Thoracic aorta (tissue), 2 donors: ENCODE measurements at regions not wholly inside any gene's neighbourhood (a gene's known extent, or its start where the extent isn't known, plus 50 kb on each side); places are given as distances from the start of the nearest gene placed in this dataset.

ENCODE experiments used
- ATAC-seq: fragments of 150-250 bp; one replicate; pipeline ENCODE4 v1.8.0; 2017; ENCODE audit warnings: low read depth; ENCODE audit not compliant: insufficient number of reproducible peaks, low FRiP score
- DNase-seq: peaks from one replicate; pipeline ENCODE4 v3.0.0-alpha.2; 2020; ENCODE audit warnings: low spot score
- H3K27ac ChIP-seq, 2 donors: fragments of 200-600 bp; sonication (generic); 1 replicate in 1 of 2; 2 replicates in 1 of 2; pipeline ENCODE4 v1.5.1; 2016; ENCODE audit warnings: mild to moderate bottlenecking in 2 of 2, moderate library complexity in 2 of 2
- H3K27me3 ChIP-seq: fragments of 200-600 bp; sonication (generic); replicated peaks from 2 replicates; pipeline ENCODE4 v1.6.0; 2016; ENCODE audit warnings: mild to moderate bottlenecking; ENCODE audit not compliant: insufficient read depth
- H3K36me3 ChIP-seq: fragments of 200-600 bp; sonication (generic); one replicate; pipeline ENCODE4 v1.5.1; 2016
- H3K4me1 ChIP-seq, 2 donors: fragments of 200-600 bp; sonication (generic); 1 replicate in 1 of 2; 2 replicates in 1 of 2; pipeline versions ENCODE4 v1.5.1 to v1.6.0; 2016; ENCODE audit warnings: low read depth in 2 of 2, mild to moderate bottlenecking in 1 of 2; ENCODE audit not compliant: control insufficient read depth in 1 of 2
- H3K4me3 ChIP-seq: fragments of 200-600 bp; sonication (generic); 2 replicates; pipeline ENCODE4 v1.5.1; 2016; ENCODE audit warnings: mild to moderate bottlenecking
- H3K9me3 ChIP-seq: fragments of 200-600 bp; sonication (generic); 2 replicates; pipeline ENCODE4 v1.5.1; 2016
- TF ChIP-seq, protein P1 (sequence below): fragments of 200-600 bp; sonication (generic); IDR thresholded peaks from one replicate; pipeline ENCODE4 v1.5.1; 2019; ENCODE audit warnings: antibody characterized with exemption

DNA sequence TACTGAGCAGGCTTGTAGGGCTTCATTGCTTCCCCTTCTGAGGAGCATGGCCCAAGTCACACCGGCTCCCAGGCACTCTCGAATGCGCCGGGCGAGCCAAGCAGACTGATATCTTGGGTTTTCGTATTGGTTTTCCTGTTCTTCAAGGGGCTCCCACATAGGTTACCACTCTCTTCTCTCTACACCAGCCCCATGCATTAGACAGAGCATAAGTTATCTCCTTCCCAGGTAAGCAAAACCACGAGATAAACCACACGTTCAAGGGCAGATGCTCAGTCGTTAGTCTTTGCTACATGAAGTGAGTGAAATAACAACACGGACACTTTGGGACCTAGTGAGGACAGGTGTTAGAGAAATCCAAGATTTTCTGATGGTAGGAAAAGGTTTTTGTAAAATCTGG lies 211.2 kb downstream of the ABCC12 start:
- Histone ChIP-seq H3K4me3 (no peak overlapping the region), H3K36me3 (no peaks in the 10 kb centered on the region), H3K27me3 (peaks cover 6% of the 10 kb centered on the region), H3K9me3 (no peaks in the 10 kb centered on the region), H3K27ac (no peak overlapping the region), H3K4me1 (no peaks in the 10 kb centered on the region)
- DNase-seq (no peak), ATAC-seq (no peak)
- TF ChIP-seq, protein P1, sequence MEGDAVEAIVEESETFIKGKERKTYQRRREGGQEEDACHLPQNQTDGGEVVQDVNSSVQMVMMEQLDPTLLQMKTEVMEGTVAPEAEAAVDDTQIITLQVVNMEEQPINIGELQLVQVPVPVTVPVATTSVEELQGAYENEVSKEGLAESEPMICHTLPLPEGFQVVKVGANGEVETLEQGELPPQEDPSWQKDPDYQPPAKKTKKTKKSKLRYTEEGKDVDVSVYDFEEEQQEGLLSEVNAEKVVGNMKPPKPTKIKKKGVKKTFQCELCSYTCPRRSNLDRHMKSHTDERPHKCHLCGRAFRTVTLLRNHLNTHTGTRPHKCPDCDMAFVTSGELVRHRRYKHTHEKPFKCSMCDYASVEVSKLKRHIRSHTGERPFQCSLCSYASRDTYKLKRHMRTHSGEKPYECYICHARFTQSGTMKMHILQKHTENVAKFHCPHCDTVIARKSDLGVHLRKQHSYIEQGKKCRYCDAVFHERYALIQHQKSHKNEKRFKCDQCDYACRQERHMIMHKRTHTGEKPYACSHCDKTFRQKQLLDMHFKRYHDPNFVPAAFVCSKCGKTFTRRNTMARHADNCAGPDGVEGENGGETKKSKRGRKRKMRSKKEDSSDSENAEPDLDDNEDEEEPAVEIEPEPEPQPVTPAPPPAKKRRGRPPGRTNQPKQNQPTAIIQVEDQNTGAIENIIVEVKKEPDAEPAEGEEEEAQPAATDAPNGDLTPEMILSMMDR: no peak

DNA sequence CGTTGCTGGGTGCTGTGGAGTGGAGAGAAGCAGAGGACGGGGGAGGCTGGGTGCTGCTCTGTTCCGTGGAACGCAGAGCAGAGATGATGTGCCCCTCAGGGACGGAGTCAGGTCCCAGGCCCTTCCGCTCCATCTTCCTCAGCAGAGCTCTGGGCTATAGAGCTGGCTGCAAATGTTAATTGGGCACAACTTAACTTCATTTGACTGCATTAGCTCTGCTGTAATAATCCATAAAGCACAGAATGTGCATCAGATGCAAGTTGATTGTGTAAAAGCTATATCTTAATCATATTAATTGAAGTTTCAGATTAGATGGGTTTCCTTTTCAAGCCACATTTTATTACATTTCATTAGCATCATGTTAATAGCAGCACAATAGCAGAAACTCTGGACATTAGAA lies 212.6 kb downstream of the ABCC12 start:
- H3K4me3 ChIP-seq: no peak overlapping the region
- no peaks in the 10 kb centered on the region for H3K36me3 ChIP-seq
- TF ChIP-seq, protein P1: no peak
- no peaks in the 10 kb centered on the region for H3K9me3 ChIP-seq
- no peak overlapping the region for H3K27ac ChIP-seq
- H3K27me3 ChIP-seq: peaks cover 6% of the 10 kb centered on the region
- DNase-seq (no peak), ATAC-seq (no peak)
- no peaks in the 10 kb centered on the region for H3K4me1 ChIP-seq

GRCh38 chr16:47940466-47940865 lies 215.3 kb downstream of the ABCC12 start:
- TF ChIP-seq, protein P1: no peak
- DNase-seq (no peak), ATAC-seq (no peak)
- no peak overlapping the region for H3K27ac ChIP-seq
- peaks cover 6% of the 10 kb centered on the region for H3K27me3 ChIP-seq
- no peaks in the 10 kb centered on the region for H3K9me3 ChIP-seq
- H3K4me1 ChIP-seq: no peaks in the 10 kb centered on the region
- H3K4me3 ChIP-seq: no peak overlapping the region
- no peaks in the 10 kb centered on the region for H3K36me3 ChIP-seq

DNA sequence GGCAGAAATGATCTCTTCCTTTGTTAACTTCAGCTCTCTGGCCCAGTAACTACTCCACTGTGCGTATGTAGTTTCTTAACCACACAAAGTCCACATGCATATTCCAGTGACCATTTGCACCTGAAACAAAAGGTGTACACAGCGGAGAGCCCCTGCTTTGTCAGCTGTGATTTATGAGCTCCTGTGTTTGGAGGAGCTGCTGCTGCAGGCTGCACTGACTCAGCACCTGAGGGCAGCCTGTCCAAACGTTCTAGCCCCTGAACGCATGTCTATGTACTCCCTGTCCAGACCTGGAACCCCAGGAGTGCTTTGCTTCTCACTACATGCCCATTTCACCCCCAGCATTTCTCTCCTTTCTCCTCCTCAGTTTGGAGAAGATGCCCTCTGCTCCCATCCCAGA lies 216.1 kb downstream of the ABCC12 start:
- no peaks in the 10 kb centered on the region for H3K9me3 ChIP-seq
- no peak overlapping the region for H3K27ac ChIP-seq
- H3K36me3 ChIP-seq: no peaks in the 10 kb centered on the region
- peaks cover 6% of the 10 kb centered on the region for H3K27me3 ChIP-seq
- ATAC-seq: no peak
- DNase-seq: no peak
- H3K4me3 ChIP-seq: no peak overlapping the region
- TF ChIP-seq, protein P1: no peak
- H3K4me1 ChIP-seq: no peaks in the 10 kb centered on the region

DNA sequence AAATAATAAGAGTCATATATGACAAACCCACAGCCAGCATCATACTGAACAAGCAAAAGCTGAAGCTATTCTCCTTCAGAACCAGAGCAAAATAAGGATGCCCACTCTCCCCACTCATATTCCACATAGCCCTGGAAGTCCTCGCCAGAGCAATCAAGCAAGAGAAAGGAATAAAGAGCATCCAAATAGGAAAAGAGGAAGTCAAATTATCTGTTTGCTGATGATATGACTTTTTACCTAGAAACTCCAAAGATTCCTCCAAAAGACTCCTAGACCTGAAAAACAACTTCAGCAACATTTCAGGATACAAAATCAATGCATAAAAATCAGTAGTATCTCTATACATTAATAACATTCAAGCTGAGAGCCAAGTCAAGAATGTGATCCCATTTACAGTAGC lies 217.5 kb downstream of the ABCC12 start:
- TF ChIP-seq, protein P1: no peak
- H3K27me3 ChIP-seq: peaks cover 3% of the 10 kb centered on the region
- no peak overlapping the region for H3K27ac ChIP-seq
- H3K4me3 ChIP-seq: no peak overlapping the region
- no peaks in the 10 kb centered on the region for H3K9me3 ChIP-seq
- H3K36me3 ChIP-seq: no peaks in the 10 kb centered on the region
- no peak for DNase-seq
- no peak for ATAC-seq
- no peaks in the 10 kb centered on the region for H3K4me1 ChIP-seq
